ENCODE measurements at regions not wholly inside any gene's neighbourhood (a gene's known extent, or its start where the extent isn't known, plus 50 kb on each side); places are given as distances from the start of the nearest gene placed in this dataset.

- no peak overlapping the region for H3K27ac ChIP-seq (ENCODE audit: low read depth in 1 of 2, low read length in 2 of 2)
- peaks cover 0 to 2% of the 10 kb centered on the region in 2 donors for H3K36me3 ChIP-seq (ENCODE audit: control insufficient read depth in 1 of 2, insufficient read depth in 2 of 2, low read length in 1 of 2)
- no peaks in the 10 kb centered on the region for H3K4me1 ChIP-seq (ENCODE audit: control insufficient read depth in 1 of 2, insufficient read depth in 2 of 2, low read length in 2 of 2)
- ATAC-seq (ENCODE audit: low FRiP score) (no peak), DNase-seq (no peak)
- no peak overlapping the region for H3K4me3 ChIP-seq (ENCODE audit: low read length in 2 of 2)
- 53 to 76% methylated on average over 3 of the region's 3 CpGs for WGBS, 2 donors
- peaks cover 7% of the 10 kb centered on the region for H3K9me3 ChIP-seq (ENCODE audit: control insufficient read depth, low read length)
- intact Hi-C loops (cut with DNase I), result no loop called here
- no peaks in the 10 kb centered on the region for H3K27me3 ChIP-seq (ENCODE audit: control insufficient read depth in 1 of 2, insufficient read depth in 2 of 2, low read length in 1 of 2)
These were observed 163.4 kb upstream of the SYN3 start for GRCh38 chr22:33221568-33221967.

DNA sequence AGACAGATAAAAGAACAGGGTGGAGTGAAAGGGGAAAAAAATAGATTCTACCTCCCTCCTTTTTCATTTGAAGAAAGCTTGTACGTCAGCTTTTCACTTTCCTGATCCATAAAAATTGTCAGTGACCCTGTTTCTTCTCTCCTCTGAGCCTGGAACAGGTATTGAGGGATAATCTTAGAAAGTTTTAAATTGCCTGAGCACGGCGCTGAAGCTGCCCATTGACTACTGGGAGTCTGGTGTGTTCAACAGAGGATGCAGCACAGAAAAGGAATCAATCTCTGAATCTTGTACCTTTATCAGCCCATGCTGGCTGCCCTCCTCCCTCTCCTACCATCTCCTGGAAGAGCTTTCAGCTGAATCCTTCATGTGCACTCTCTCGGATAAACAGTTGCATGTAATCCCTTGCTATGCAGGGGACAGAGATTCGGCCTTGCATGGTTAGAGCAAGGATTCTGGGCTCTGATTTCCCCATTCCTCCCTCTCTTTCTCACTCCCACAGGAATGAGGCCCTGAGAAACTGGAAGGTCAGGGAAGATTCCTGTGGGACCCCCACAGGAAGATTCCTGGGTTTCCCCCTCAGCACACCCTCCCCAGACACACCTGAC, 162.4 kb upstream of the SYN3 start:
- Histone ChIP-seq H3K4me3 (ENCODE audit: low read length in 2 of 2) (no peak overlapping the region), H3K36me3 (ENCODE audit: control insufficient read depth in 1 of 2, insufficient read depth in 2 of 2, low read length in 1 of 2) (peaks cover 0 to 2% of the 10 kb centered on the region in 2 donors), H3K27me3 (ENCODE audit: control insufficient read depth in 1 of 2, insufficient read depth in 2 of 2, low read length in 1 of 2) (no peaks in the 10 kb centered on the region), H3K27ac (ENCODE audit: low read depth in 1 of 2, low read length in 2 of 2) (no peak overlapping the region), H3K9me3 (ENCODE audit: control insufficient read depth, low read length) (peaks cover 9% of the 10 kb centered on the region), H3K4me1 (ENCODE audit: control insufficient read depth in 1 of 2, insufficient read depth in 2 of 2, low read length in 2 of 2) (no peaks in the 10 kb centered on the region)
- 75 to 76% methylated on average over 5 of the region's 5 CpGs for WGBS, 2 donors
- ATAC-seq (ENCODE audit: low FRiP score), result no peak
- intact Hi-C loops (cut with DNase I), result no loop called here
- no peak for DNase-seq

DNA sequence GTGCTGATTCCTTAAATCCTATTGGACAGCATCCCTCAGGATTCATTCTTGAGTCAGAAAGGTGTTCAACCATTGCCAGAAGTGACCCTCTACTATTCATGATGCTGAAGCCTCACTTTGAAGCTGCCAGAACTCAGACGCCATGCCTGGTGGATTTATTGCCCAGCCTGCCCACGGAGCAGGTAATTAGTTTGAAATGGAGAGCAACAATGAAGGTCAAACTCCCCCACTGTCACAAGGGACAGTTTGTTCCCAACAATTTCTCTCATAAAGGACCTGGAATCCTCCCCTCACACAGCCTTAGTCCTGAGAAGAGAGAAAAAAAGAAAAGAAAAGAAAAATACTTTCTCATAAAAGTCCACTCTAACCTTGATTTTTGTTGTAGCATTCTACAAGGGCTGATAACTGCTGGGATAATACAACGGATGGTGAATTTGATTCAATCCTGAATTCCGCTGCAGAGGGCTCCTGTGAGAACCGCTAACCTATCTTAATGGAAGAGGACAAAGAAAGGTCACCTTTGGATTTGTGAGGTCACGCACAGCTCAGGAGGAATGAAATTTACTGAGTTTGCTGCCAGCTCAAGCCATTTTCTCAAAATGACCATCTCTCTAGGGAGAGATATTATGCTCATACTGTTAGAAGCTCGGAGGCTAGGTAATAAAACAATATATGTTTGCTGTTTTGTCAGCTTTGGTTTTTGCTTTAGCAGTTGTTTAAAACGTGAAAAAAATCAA, 161.6 kb upstream of the SYN3 start:
- Histone ChIP-seq H3K4me1 (ENCODE audit: control insufficient read depth in 1 of 2, insufficient read depth in 2 of 2, low read length in 2 of 2) (no peaks in the 10 kb centered on the region), H3K4me3 (ENCODE audit: low read length in 2 of 2) (no peak overlapping the region), H3K36me3 (ENCODE audit: control insufficient read depth in 1 of 2, insufficient read depth in 2 of 2, low read length in 1 of 2) (peaks cover 0 to 2% of the 10 kb centered on the region in 2 donors), H3K27me3 (ENCODE audit: control insufficient read depth in 1 of 2, insufficient read depth in 2 of 2, low read length in 1 of 2) (no peaks in the 10 kb centered on the region), H3K27ac (ENCODE audit: low read depth in 1 of 2, low read length in 2 of 2) (no peak overlapping the region), H3K9me3 (ENCODE audit: control insufficient read depth, low read length) (peaks cover 7% of the 10 kb centered on the region)
- ATAC-seq (ENCODE audit: low FRiP score), result no peak
- no peak for DNase-seq
- intact Hi-C loops (cut with DNase I), result no loop called here
- 51 to 57% methylated on average over 8 of the region's 8 CpGs for WGBS, 2 donors

DNA sequence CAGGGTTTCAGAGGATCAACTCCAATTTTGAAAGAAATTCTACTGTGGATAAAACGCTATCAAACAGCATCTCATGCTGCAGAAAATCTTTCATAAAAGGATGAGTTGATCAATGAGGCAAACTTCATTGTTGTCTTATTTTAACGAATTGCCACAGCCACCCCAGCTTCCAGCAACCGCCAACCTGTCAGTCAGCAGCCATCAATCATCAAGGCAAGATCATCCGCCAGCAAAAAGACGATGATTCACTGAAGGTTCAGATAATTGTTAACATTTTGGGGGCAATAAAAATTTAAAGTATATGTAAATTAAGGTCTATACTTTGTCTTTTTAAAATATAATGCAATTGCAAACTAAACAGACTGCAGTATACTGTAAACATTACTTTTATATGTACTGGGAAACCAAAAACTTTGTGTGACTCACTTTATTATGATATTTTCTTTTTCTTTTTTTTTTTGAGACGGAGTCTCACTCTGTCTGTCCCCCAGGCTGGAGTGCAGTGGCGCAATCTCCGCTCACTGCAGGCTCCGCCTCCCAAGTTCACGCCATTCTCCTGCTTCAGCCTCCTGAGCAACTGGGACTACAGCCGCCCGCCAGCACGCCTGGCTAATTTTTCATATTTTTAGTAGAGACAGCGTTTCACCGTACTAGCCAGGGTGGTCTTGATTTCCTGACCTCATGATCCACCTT, 155.3 kb upstream of the SYN3 start:
- intact Hi-C loops (cut with DNase I), result no loop called here
- Histone ChIP-seq H3K27ac (ENCODE audit: low read depth in 1 of 2, low read length in 2 of 2) (no peak overlapping the region), H3K36me3 (ENCODE audit: control insufficient read depth in 1 of 2, insufficient read depth in 2 of 2, low read length in 1 of 2) (no peaks in the 10 kb centered on the region), H3K4me1 (ENCODE audit: control insufficient read depth in 1 of 2, insufficient read depth in 2 of 2, low read length in 2 of 2) (no peaks in the 10 kb centered on the region), H3K9me3 (ENCODE audit: control insufficient read depth, low read length) (peaks cover 1% of the 10 kb centered on the region), H3K4me3 (ENCODE audit: low read length in 2 of 2) (no peak overlapping the region), H3K27me3 (ENCODE audit: control insufficient read depth in 1 of 2, insufficient read depth in 2 of 2, low read length in 1 of 2) (no peaks in the 10 kb centered on the region)
- no peak for DNase-seq
- no peak for ATAC-seq (ENCODE audit: low FRiP score)
- WGBS, 2 donors, result 81 to 85% methylated on average over 15 of the region's 15 CpGs

GRCh38 chr22:33209930-33210784, 152.0 kb upstream of the SYN3 start:
- Histone ChIP-seq H3K36me3 (ENCODE audit: control insufficient read depth in 1 of 2, insufficient read depth in 2 of 2, low read length in 1 of 2) (no peaks in the 10 kb centered on the region), H3K9me3 (ENCODE audit: control insufficient read depth, low read length) (no peaks in the 10 kb centered on the region), H3K4me3 (ENCODE audit: low read length in 2 of 2) (no peak overlapping the region), H3K27me3 (ENCODE audit: control insufficient read depth in 1 of 2, insufficient read depth in 2 of 2, low read length in 1 of 2) (no peaks in the 10 kb centered on the region), H3K4me1 (ENCODE audit: control insufficient read depth in 1 of 2, insufficient read depth in 2 of 2, low read length in 2 of 2) (no peaks in the 10 kb centered on the region), H3K27ac (ENCODE audit: low read depth in 1 of 2, low read length in 2 of 2) (no peak overlapping the region)
- intact Hi-C loops (cut with DNase I), result loop anchor here in 1 of 2 donors (10.0 kb wide), 1 partner anchor 185 kb away; no protein-coding TSS in a partner anchor
- ATAC-seq (ENCODE audit: low FRiP score), result peak; percentile 22
- no peak for DNase-seq
- WGBS, 2 donors, result 43 to 47% methylated on average over 21 of the region's 21 CpGs

- intact Hi-C loops (cut with DNase I), result loop anchor here in 1 of 2 donors (10.0 kb wide), 1 partner anchor 180 kb away; no protein-coding TSS in a partner anchor
- Histone ChIP-seq H3K4me3 (ENCODE audit: low read length in 2 of 2) (no peak overlapping the region), H3K27me3 (ENCODE audit: control insufficient read depth in 1 of 2, insufficient read depth in 2 of 2, low read length in 1 of 2) (no peaks in the 10 kb centered on the region), H3K4me1 (ENCODE audit: control insufficient read depth in 1 of 2, insufficient read depth in 2 of 2, low read length in 2 of 2) (no peaks in the 10 kb centered on the region), H3K27ac (ENCODE audit: low read depth in 1 of 2, low read length in 2 of 2) (no peak overlapping the region), H3K9me3 (ENCODE audit: control insufficient read depth, low read length) (no peaks in the 10 kb centered on the region), H3K36me3 (ENCODE audit: control insufficient read depth in 1 of 2, insufficient read depth in 2 of 2, low read length in 1 of 2) (no peaks in the 10 kb centered on the region)
- ATAC-seq (ENCODE audit: low FRiP score) (no peak), DNase-seq (no peak)
- WGBS, 2 donors, result 7 to 14% methylated on average over 1 of the region's 1 CpG
These were observed 146.2 kb upstream of the SYN3 start for GRCh38 chr22:33204408-33204807.

GRCh38 chr22:33202455-33202854, 144.3 kb upstream of the SYN3 start:
- no peak overlapping the region for H3K27ac ChIP-seq (ENCODE audit: low read depth in 1 of 2, low read length in 2 of 2)
- ATAC-seq (ENCODE audit: low FRiP score) (no peak), DNase-seq (no peak)
- no peak overlapping the region for H3K4me3 ChIP-seq (ENCODE audit: low read length in 2 of 2)
- H3K9me3 ChIP-seq (ENCODE audit: control insufficient read depth, low read length), result no peaks in the 10 kb centered on the region
- no peaks in the 10 kb centered on the region for H3K4me1 ChIP-seq (ENCODE audit: control insufficient read depth in 1 of 2, insufficient read depth in 2 of 2, low read length in 2 of 2)
- intact Hi-C loops (cut with DNase I), result loop anchor here in 1 of 2 donors (10.0 kb wide), 1 partner anchor 178 kb away; no protein-coding TSS in a partner anchor
- WGBS, 2 donors, result 22 to 38% methylated on average over 1 of the region's 1 CpG
- no peaks in the 10 kb centered on the region for H3K36me3 ChIP-seq (ENCODE audit: control insufficient read depth in 1 of 2, insufficient read depth in 2 of 2, low read length in 1 of 2)
- no peaks in the 10 kb centered on the region for H3K27me3 ChIP-seq (ENCODE audit: control insufficient read depth in 1 of 2, insufficient read depth in 2 of 2, low read length in 1 of 2)

DNA sequence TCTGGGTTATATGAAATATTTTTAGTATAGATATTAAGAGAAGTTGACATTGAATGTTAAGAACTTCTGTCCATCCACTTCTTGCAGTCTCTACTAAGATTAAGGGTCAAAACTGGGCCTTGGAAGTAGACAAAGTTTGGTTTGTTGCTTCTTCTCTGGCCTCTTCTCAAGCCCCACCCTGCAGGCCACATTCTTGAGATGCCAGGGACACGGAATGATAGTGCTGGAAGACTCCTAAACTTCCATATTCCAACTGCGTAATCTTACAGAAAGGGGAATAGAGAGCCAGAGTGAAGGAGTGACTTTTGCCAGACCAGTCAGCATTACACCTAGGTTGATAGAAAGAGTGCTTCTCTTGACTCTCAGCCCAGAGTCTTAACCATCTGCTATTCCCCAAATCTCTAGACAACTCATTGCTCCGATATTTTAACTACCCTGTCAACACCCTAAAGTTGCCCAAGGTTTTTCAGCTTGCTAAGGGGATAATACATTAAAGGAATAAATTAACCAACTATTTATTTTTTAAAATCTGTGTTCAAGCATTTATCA, 136.4 kb upstream of the SYN3 start:
- WGBS, 2 donors, result 51 to 58% methylated on average over 3 of the region's 3 CpGs
- intact Hi-C loops (cut with DNase I), result no loop called here
- DNase-seq (no peak), ATAC-seq (ENCODE audit: low FRiP score) (no peak)
- H3K4me3 ChIP-seq (ENCODE audit: low read length in 2 of 2), result no peak overlapping the region
- H3K9me3 ChIP-seq (ENCODE audit: control insufficient read depth, low read length), result peaks cover under 1% of the 10 kb centered on the region
- no peaks in the 10 kb centered on the region for H3K27me3 ChIP-seq (ENCODE audit: control insufficient read depth in 1 of 2, insufficient read depth in 2 of 2, low read length in 1 of 2)
- H3K4me1 ChIP-seq (ENCODE audit: control insufficient read depth in 1 of 2, insufficient read depth in 2 of 2, low read length in 2 of 2), result no peaks in the 10 kb centered on the region
- no peak overlapping the region for H3K27ac ChIP-seq (ENCODE audit: low read depth in 1 of 2, low read length in 2 of 2)
- no peaks in the 10 kb centered on the region for H3K36me3 ChIP-seq (ENCODE audit: control insufficient read depth in 1 of 2, insufficient read depth in 2 of 2, low read length in 1 of 2)
